ENCODE measurements at regions not wholly inside any gene's neighbourhood (a gene's known extent, or its start where the extent isn't known, plus 50 kb on each side); places are given as distances from the start of the nearest gene placed in this dataset.
"Not testable (repeated sequence)": the region's sequence is repeated elsewhere in the genome, so short reads cannot be mapped to it uniquely, and the experiment has no call there.

- no peak for DNase-seq
These were observed 195.1 kb downstream of the CDRT15L2 start for GRCh38 chr17:20774472-20775135.

- DNase-seq: no peak
These were observed 195.8 kb downstream of the CDRT15L2 start for GRCh38 chr17:20775331-20775730.

- no peak for DNase-seq
These were observed 200.0 kb downstream of the CDRT15L2 start for GRCh38 chr17:20779521-20779920.

- DNase-seq: no peak
These were observed 201.7 kb downstream of the CDRT15L2 start for GRCh38 chr17:20781260-20781659.

GRCh38 chr17:20781869-20782268 is 202.3 kb downstream of the CDRT15L2 start:
- not testable (repeated sequence) for DNase-seq

GRCh38 chr17:20783091-20783490 is 203.6 kb downstream of the CDRT15L2 start:
- DNase-seq: no peak

GRCh38 chr17:20784100-20784665 is 204.7 kb downstream of the CDRT15L2 start:
- DNase-seq: no peak

- no peak for DNase-seq
These were observed 207.8 kb downstream of the CDRT15L2 start for GRCh38 chr17:20787281-20787680.

- DNase-seq: no peak
These were observed 212.1 kb downstream of the CDRT15L2 start for GRCh38 chr17:20791626-20792025.

GRCh38 chr17:20794532-20794931 is 215.0 kb downstream of the CDRT15L2 start:
- not testable (repeated sequence) for DNase-seq

- no peak for DNase-seq
These were observed 217.8 kb downstream of the CDRT15L2 start for GRCh38 chr17:20797292-20797691.

- no peak for DNase-seq
These were observed 220.6 kb downstream of the CDRT15L2 start for GRCh38 chr17:20800146-20800545.

- DNase-seq: no peak
These were observed 226.2 kb downstream of the CDRT15L2 start for GRCh38 chr17:20805751-20806150.

GRCh38 chr17:20807566-20807965 is 228.0 kb downstream of the CDRT15L2 start:
- not testable (repeated sequence) for DNase-seq

- DNase-seq: not testable (repeated sequence)
These were observed 227.4 kb downstream of the USP22 start for GRCh38 chr17:20815410-20815809.

GRCh38 chr17:20823905-20824304 is 218.9 kb downstream of the USP22 start:
- DNase-seq: no peak

- no peak for DNase-seq
These were observed 217.3 kb downstream of the USP22 start for GRCh38 chr17:20825539-20825938.

- not testable (repeated sequence) for DNase-seq
These were observed 202.4 kb downstream of the USP22 start for GRCh38 chr17:20840453-20840852.

GRCh38 chr17:20840987-20841865 is 201.6 kb downstream of the USP22 start:
- DNase-seq: not testable (repeated sequence)

- DNase-seq: not testable (repeated sequence)
These were observed 200.8 kb downstream of the USP22 start for GRCh38 chr17:20842012-20842411.

GRCh38 chr17:20843261-20843660 is 199.6 kb downstream of the USP22 start:
- not testable (repeated sequence) for DNase-seq

- not testable (repeated sequence) for DNase-seq
These were observed 198.8 kb downstream of the USP22 start for GRCh38 chr17:20843799-20844553.

- DNase-seq: not testable (repeated sequence)
These were observed 193.9 kb downstream of the USP22 start for GRCh38 chr17:20848869-20849443.

Measured in NCI-H446 (cell line).